ENCODE measurements at regions not wholly inside any gene's neighbourhood (a gene's known extent, or its start where the extent isn't known, plus 50 kb on each side); places are given as distances from the start of the nearest gene placed in this dataset.

- in situ Hi-C loops (cut with HindIII; ENCODE audit: low pct_ligation_motif_present, low sequenced_read_pairs): loop anchor here (10.0 kb wide), 1 partner anchor 173 kb away; no protein-coding TSS in a partner anchor
- Histone ChIP-seq H3K27ac (no peak overlapping the region), H3K27me3 (replicated peaks) (no peaks in the 10 kb centered on the region), H3K4me3 (ENCODE audit: low read depth, low read length) (no peak overlapping the region), H3K36me3 (replicated peaks) (no peaks in the 10 kb centered on the region)
- DNase-seq: no peak
- no peak for TF ChIP-seq CTCF (IDR thresholded peaks at IDR 0.05; ENCODE audit: low read depth, low read length, missing control alignments)
Observed at GRCh38 chr13:48591889-48592687, 59.2 kb upstream of the RCBTB2 start.

- Histone ChIP-seq H3K27me3 (replicated peaks) (no peaks in the 10 kb centered on the region), H3K27ac (no peak overlapping the region), H3K4me3 (ENCODE audit: low read depth, low read length) (no peak overlapping the region), H3K36me3 (replicated peaks) (no peaks in the 10 kb centered on the region)
- DNase-seq: no peak
- no peak for TF ChIP-seq CTCF (IDR thresholded peaks at IDR 0.05; ENCODE audit: low read depth, low read length, missing control alignments)
- in situ Hi-C loops (cut with HindIII; ENCODE audit: low pct_ligation_motif_present, low sequenced_read_pairs): loop anchor here (10.0 kb wide), 1 partner anchor 172 kb away; no protein-coding TSS in a partner anchor
Observed at GRCh38 chr13:48592688-48593049, 59.8 kb upstream of the RCBTB2 start.

GRCh38 chr13:48593536-48593935 is 60.2 kb upstream of the CYSLTR2 start:
- in situ Hi-C loops (cut with HindIII; ENCODE audit: low pct_ligation_motif_present, low sequenced_read_pairs): loop anchor here (10.0 kb wide), 1 partner anchor 171 kb away; no protein-coding TSS in a partner anchor
- Histone ChIP-seq H3K4me3 (ENCODE audit: low read depth, low read length) (no peak overlapping the region), H3K27ac (no peak overlapping the region), H3K27me3 (replicated peaks) (no peaks in the 10 kb centered on the region), H3K36me3 (replicated peaks) (no peaks in the 10 kb centered on the region)
- no peak for TF ChIP-seq CTCF (IDR thresholded peaks at IDR 0.05; ENCODE audit: low read depth, low read length, missing control alignments)
- DNase-seq: no peak

GRCh38 chr13:48594096-48594815 is 59.5 kb upstream of the CYSLTR2 start:
- Histone ChIP-seq H3K4me3 (ENCODE audit: low read depth, low read length) (no peak overlapping the region), H3K36me3 (replicated peaks) (no peaks in the 10 kb centered on the region), H3K27ac (no peak overlapping the region), H3K27me3 (replicated peaks) (no peaks in the 10 kb centered on the region)
- DNase-seq: no peak
- no peak for TF ChIP-seq CTCF (IDR thresholded peaks at IDR 0.05; ENCODE audit: low read depth, low read length, missing control alignments)
- in situ Hi-C loops (cut with HindIII; ENCODE audit: low pct_ligation_motif_present, low sequenced_read_pairs): loop anchor here (10.0 kb wide), 1 partner anchor 171 kb away; no protein-coding TSS in a partner anchor

- Histone ChIP-seq H3K27ac (no peak overlapping the region), H3K27me3 (replicated peaks) (no peaks in the 10 kb centered on the region), H3K36me3 (replicated peaks) (no peaks in the 10 kb centered on the region), H3K4me3 (ENCODE audit: low read depth, low read length) (no peak overlapping the region)
- peak; percentile 86 for TF ChIP-seq CTCF (IDR thresholded peaks at IDR 0.05; ENCODE audit: low read depth, low read length, missing control alignments)
- in situ Hi-C loops (cut with HindIII; ENCODE audit: low pct_ligation_motif_present, low sequenced_read_pairs): loop anchor here (10.0 kb wide), 1 partner anchor 169 kb away; no protein-coding TSS in a partner anchor
- DNase-seq: peak; percentile 76
Observed at GRCh38 chr13:48595431-48596429, 58.0 kb upstream of the CYSLTR2 start.

Measured in brain microvascular endothelial cell (primary cell).